Activated naive CD8-positive, alpha-beta T cell treated with anti-CD3 and anti-CD28 coated beads, Interleukin-2, amount 10 ng/mL, durations not matched to agents 7 days and 5 days (primary cell): ENCODE measurements at regions not wholly inside any gene's neighbourhood (a gene's known extent, or its start where the extent isn't known, plus 50 kb on each side); places are given as distances from the start of the nearest gene placed in this dataset.
"Not testable (repeated sequence)": the region's sequence is repeated elsewhere in the genome, so short reads cannot be mapped to it uniquely, and the experiment has no call there.

Experiments used
- ATAC-seq: fragments of 150-1000 bp; cut with Tn5 transposase; one replicate; pipeline ENCODE4 v1.10.0; 2021; ENCODE audit warnings: low read depth, moderate library complexity
- POLR2A ChIA-PET: fragments of 350-600 bp; sonication (Branson Sonifier 250); formaldehyde crosslinking; loops from one replicate; lab custom pipeline; 2021; ENCODE audit warnings: antibody characterized with exemption; lab: Charles Lee
- DNase-seq: peaks from one replicate; pipeline ENCODE4 v3.0.0; 2021
- H3K27ac Mint-ChIP-seq: one replicate; pipeline ENCODE4 v1.8.0; 2022; ENCODE audit warnings: mild to moderate bottlenecking, mixed read lengths
- H3K27me3 Mint-ChIP-seq: one replicate; pipeline ENCODE4 v1.8.0; 2022; ENCODE audit warnings: mild to moderate bottlenecking, moderate library complexity, mixed read lengths
- H3K36me3 Mint-ChIP-seq: one replicate; pipeline ENCODE4 v1.8.0; 2021; ENCODE audit warnings: mild to moderate bottlenecking, mixed read lengths
- H3K4me1 Mint-ChIP-seq: one replicate; pipeline ENCODE4 v1.8.0; 2021; ENCODE audit warnings: mixed read lengths
- H3K4me3 Mint-ChIP-seq: one replicate; pipeline ENCODE4 v1.8.0; 2022; ENCODE audit warnings: mild to moderate bottlenecking, moderate library complexity, mixed read lengths
- H3K9me3 Mint-ChIP-seq: one replicate; pipeline ENCODE4 v1.8.0; 2021; ENCODE audit warnings: mixed read lengths

GRCh38 chr12:91887957-91888356, 257.7 kb downstream of the BTG1 start:
- ATAC-seq (no peak), DNase-seq (no peak)
- peaks cover 1% of the 10 kb centered on the region for H3K4me1 Mint-ChIP-seq
- no peaks in the 10 kb centered on the region for H3K27me3 Mint-ChIP-seq
- no peak overlapping the region for H3K27ac Mint-ChIP-seq
- H3K4me3 Mint-ChIP-seq: no peak overlapping the region
- POLR2A ChIA-PET: no interaction called here
- H3K36me3 Mint-ChIP-seq: peaks cover 2% of the 10 kb centered on the region
- H3K9me3 Mint-ChIP-seq: no peaks in the 10 kb centered on the region

GRCh38 chr12:91885851-91886731, 259.6 kb downstream of the BTG1 start:
- H3K27me3 Mint-ChIP-seq: no peaks in the 10 kb centered on the region
- ATAC-seq (no peak), DNase-seq (no peak)
- POLR2A ChIA-PET: no interaction called here
- H3K4me3 Mint-ChIP-seq: no peak overlapping the region
- H3K9me3 Mint-ChIP-seq: no peaks in the 10 kb centered on the region
- H3K36me3 Mint-ChIP-seq: peaks cover 2% of the 10 kb centered on the region
- peaks cover 1% of the 10 kb centered on the region for H3K4me1 Mint-ChIP-seq
- no peak overlapping the region for H3K27ac Mint-ChIP-seq

GRCh38 chr12:91884230-91884629, 261.4 kb downstream of the BTG1 start:
- Mint-ChIP-seq H3K27me3 (no peaks in the 10 kb centered on the region), H3K4me3 (no peak overlapping the region), H3K9me3 (peaks cover 3% of the 10 kb centered on the region), H3K36me3 (peaks cover 9% of the 10 kb centered on the region), H3K4me1 (peaks cover 13% of the 10 kb centered on the region), H3K27ac (no peak overlapping the region)
- POLR2A ChIA-PET: no interaction called here
- no peak for ATAC-seq
- no peak for DNase-seq

GRCh38 chr12:91883811-91884210, 261.8 kb downstream of the BTG1 start:
- no peaks in the 10 kb centered on the region for H3K27me3 Mint-ChIP-seq
- no peak overlapping the region for H3K4me3 Mint-ChIP-seq
- H3K4me1 Mint-ChIP-seq: peaks cover 13% of the 10 kb centered on the region
- peaks cover 8% of the 10 kb centered on the region for H3K36me3 Mint-ChIP-seq
- POLR2A ChIA-PET: no interaction called here
- no peak overlapping the region for H3K27ac Mint-ChIP-seq
- H3K9me3 Mint-ChIP-seq: peaks cover 3% of the 10 kb centered on the region
- DNase-seq: no peak
- no peak for ATAC-seq

- Mint-ChIP-seq H3K4me3 (no peak overlapping the region), H3K36me3 (peaks cover 12% of the 10 kb centered on the region), H3K9me3 (peaks cover 3% of the 10 kb centered on the region), H3K27me3 (no peaks in the 10 kb centered on the region), H3K4me1 (peaks cover 16% of the 10 kb centered on the region), H3K27ac (no peak overlapping the region)
- ATAC-seq (no peak), DNase-seq (no peak)
- POLR2A ChIA-PET: no interaction called here
Observed at GRCh38 chr12:91882910-91883309, 262.7 kb downstream of the BTG1 start.

GRCh38 chr12:91880528-91880927, 265.1 kb downstream of the BTG1 start:
- Mint-ChIP-seq H3K4me1 (peaks cover 38% of the 10 kb centered on the region), H3K27ac (no peak overlapping the region), H3K9me3 (peaks cover 4% of the 10 kb centered on the region), H3K4me3 (no peak overlapping the region), H3K27me3 (no peaks in the 10 kb centered on the region), H3K36me3 (peaks cover 25% of the 10 kb centered on the region)
- no peak for DNase-seq
- ATAC-seq: no peak
- POLR2A ChIA-PET: interaction anchor here (6.4 kb wide), 1 partner anchor 264 kb away, joined by 47 read pairs; the partner anchor contains the start of gene BTG1

GRCh38 chr12:91877456-91878235, 268.0 kb downstream of the BTG1 start:
- Mint-ChIP-seq H3K27me3 (no peaks in the 10 kb centered on the region), H3K4me3 (peak overlapping the region; percentile 72), H3K4me1 (peaks cover 41% of the 10 kb centered on the region), H3K27ac (peak overlapping the region; percentile 94), H3K9me3 (peaks cover 4% of the 10 kb centered on the region), H3K36me3 (peaks cover 28% of the 10 kb centered on the region)
- ATAC-seq: no peak
- POLR2A ChIA-PET: interaction anchor here (1.1 to 6.4 kb wide), 2 partner anchors 267 to 627 kb away, joined by 3 to 47 read pairs; partner anchors contain the start of gene BTG1
- no peak for DNase-seq

- Mint-ChIP-seq H3K9me3 (peaks cover 4% of the 10 kb centered on the region), H3K27ac (peak overlapping the region; percentile 94), H3K36me3 (peaks cover 30% of the 10 kb centered on the region), H3K4me1 (peaks cover 41% of the 10 kb centered on the region), H3K27me3 (no peaks in the 10 kb centered on the region), H3K4me3 (peak overlapping the region; percentile 72)
- ATAC-seq (peak; percentile 100), DNase-seq (peak; percentile 64)
- POLR2A ChIA-PET: interaction anchor here (1.1 to 6.4 kb wide), 2 partner anchors 268 to 628 kb away, joined by 3 to 47 read pairs; partner anchors contain the start of gene BTG1
Observed at GRCh38 chr12:91877022-91877421, 268.6 kb downstream of the BTG1 start.

GRCh38 chr12:91875671-91876070, 270.0 kb downstream of the BTG1 start:
- POLR2A ChIA-PET: interaction anchor here (6.4 kb wide), 1 partner anchor 269 kb away, joined by 47 read pairs; the partner anchor contains the start of gene BTG1
- H3K36me3 Mint-ChIP-seq: peaks cover 31% of the 10 kb centered on the region
- H3K4me1 Mint-ChIP-seq: peaks cover 47% of the 10 kb centered on the region
- DNase-seq, H3K27me3 Mint-ChIP-seq, ATAC-seq, H3K9me3 Mint-ChIP-seq, H3K4me3 Mint-ChIP-seq: not testable (repeated sequence)
- H3K27ac Mint-ChIP-seq: peak overlapping the region; percentile 94

- H3K27me3 Mint-ChIP-seq: no peaks in the 10 kb centered on the region
- no peak overlapping the region for H3K27ac Mint-ChIP-seq
- H3K4me1 Mint-ChIP-seq: peaks cover 38% of the 10 kb centered on the region
- no peak for ATAC-seq
- no peak for DNase-seq
- POLR2A ChIA-PET: interaction anchor here (6.4 kb wide), 1 partner anchor 271 kb away, joined by 47 read pairs; the partner anchor contains the start of gene BTG1
- H3K36me3 Mint-ChIP-seq: peaks cover 25% of the 10 kb centered on the region
- no peak overlapping the region for H3K4me3 Mint-ChIP-seq
- H3K9me3 Mint-ChIP-seq: peaks cover 2% of the 10 kb centered on the region
Observed at GRCh38 chr12:91874086-91874865, 271.4 kb downstream of the BTG1 start.

- Mint-ChIP-seq H3K4me3 (no peak overlapping the region), H3K9me3 (peaks cover 2% of the 10 kb centered on the region), H3K36me3 (peaks cover 17% of the 10 kb centered on the region), H3K4me1 (peaks cover 23% of the 10 kb centered on the region), H3K27ac (peak overlapping the region; percentile 4), H3K27me3 (no peaks in the 10 kb centered on the region)
- ATAC-seq: no peak
- POLR2A ChIA-PET: no interaction called here
- DNase-seq: no peak
Observed at GRCh38 chr12:91871751-91872150, 273.9 kb downstream of the BTG1 start.

GRCh38 chr12:91870872-91871707, 274.6 kb downstream of the BTG1 start:
- Mint-ChIP-seq H3K4me3 (peak overlapping the region; percentile 2), H3K4me1 (peaks cover 17% of the 10 kb centered on the region), H3K36me3 (peaks cover 14% of the 10 kb centered on the region), H3K27ac (peak overlapping the region; percentile 15), H3K9me3 (peaks cover 2% of the 10 kb centered on the region), H3K27me3 (no peaks in the 10 kb centered on the region)
- no peak for DNase-seq
- POLR2A ChIA-PET: interaction anchor here (0.6 kb wide), 1 partner anchor 263 kb away, joined by 3 read pairs; no protein-coding TSS in a partner anchor
- peak; percentile 68 for ATAC-seq
